ENCODE measurements at regions not wholly inside any gene's neighbourhood (a gene's known extent, or its start where the extent isn't known, plus 50 kb on each side); places are given as distances from the start of the nearest gene placed in this dataset.

DNA sequence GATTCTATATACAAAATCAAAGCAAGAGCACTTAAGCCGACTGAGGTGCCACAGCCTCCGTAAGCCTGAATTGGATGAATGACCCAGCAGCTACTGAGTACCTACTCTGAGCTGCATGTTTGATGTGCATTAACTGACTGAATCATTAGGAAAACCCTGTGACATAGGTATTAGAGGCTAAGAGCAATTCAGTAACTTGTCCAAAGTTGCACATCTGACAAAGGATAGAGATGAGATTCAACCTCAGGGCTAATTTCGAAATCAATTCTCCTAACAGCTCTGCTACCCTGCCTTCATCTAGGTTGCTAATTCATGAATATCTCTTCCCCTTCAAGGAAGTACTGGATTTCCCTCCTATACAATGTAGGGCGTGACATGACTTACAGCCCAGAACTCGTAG is 89.1 kb upstream of the GLIS3 start:
- DNase-seq, result no peak
- TF ChIP-seq POLR2AphosphoS5 (IDR thresholded peaks at IDR 0.05) (no peak), EP300 (IDR thresholded peaks at IDR 0.05) (no peak), POLR2A (IDR thresholded peaks at IDR 0.05) (no peak)
- TF ChIP-seq, protein P1, sequence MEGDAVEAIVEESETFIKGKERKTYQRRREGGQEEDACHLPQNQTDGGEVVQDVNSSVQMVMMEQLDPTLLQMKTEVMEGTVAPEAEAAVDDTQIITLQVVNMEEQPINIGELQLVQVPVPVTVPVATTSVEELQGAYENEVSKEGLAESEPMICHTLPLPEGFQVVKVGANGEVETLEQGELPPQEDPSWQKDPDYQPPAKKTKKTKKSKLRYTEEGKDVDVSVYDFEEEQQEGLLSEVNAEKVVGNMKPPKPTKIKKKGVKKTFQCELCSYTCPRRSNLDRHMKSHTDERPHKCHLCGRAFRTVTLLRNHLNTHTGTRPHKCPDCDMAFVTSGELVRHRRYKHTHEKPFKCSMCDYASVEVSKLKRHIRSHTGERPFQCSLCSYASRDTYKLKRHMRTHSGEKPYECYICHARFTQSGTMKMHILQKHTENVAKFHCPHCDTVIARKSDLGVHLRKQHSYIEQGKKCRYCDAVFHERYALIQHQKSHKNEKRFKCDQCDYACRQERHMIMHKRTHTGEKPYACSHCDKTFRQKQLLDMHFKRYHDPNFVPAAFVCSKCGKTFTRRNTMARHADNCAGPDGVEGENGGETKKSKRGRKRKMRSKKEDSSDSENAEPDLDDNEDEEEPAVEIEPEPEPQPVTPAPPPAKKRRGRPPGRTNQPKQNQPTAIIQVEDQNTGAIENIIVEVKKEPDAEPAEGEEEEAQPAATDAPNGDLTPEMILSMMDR (IDR thresholded peaks at IDR 0.05), result no peak
- no peaks in the 10 kb centered on the region for H3K4me1 ChIP-seq
- H3K36me3 ChIP-seq, result no peaks in the 10 kb centered on the region
- no peak for ATAC-seq (ENCODE audit: low FRiP score in 2 of 2)
- no peak overlapping the region for H3K4me3 ChIP-seq
- H3K27ac ChIP-seq, result no peak overlapping the region
- H3K27me3 ChIP-seq, result no peaks in the 10 kb centered on the region
- 75 to 81% methylated on average over 5 of the region's 5 CpGs for WGBS, 2 donors
- no peaks in the 10 kb centered on the region for H3K9me3 ChIP-seq

DNA sequence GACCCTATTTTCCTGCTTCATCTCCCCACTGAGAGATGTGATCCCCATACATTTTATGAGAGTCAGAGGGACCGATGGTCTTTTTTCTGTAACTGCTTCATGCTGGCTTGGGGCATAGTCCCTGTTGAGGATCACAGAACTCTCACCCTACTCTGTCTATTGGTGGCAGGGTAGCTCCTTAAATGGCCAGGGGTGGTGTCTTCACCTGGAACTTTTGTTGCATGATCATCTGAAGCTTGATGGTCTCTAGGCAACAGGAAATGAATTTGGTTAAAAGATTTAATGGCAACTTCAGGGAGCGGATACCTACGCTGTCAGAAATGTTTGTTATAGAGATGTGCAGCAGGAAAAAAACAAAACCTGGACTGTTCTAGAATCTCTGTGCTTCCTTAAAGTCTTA is 87.0 kb upstream of the GLIS3 start:
- H3K36me3 ChIP-seq, result no peaks in the 10 kb centered on the region
- H3K9me3 ChIP-seq, result no peaks in the 10 kb centered on the region
- no peaks in the 10 kb centered on the region for H3K27me3 ChIP-seq
- TF ChIP-seq EP300 (IDR thresholded peaks at IDR 0.05) (no peak), POLR2AphosphoS5 (IDR thresholded peaks at IDR 0.05) (no peak), POLR2A (IDR thresholded peaks at IDR 0.05) (no peak)
- TF ChIP-seq, protein P1 (IDR thresholded peaks at IDR 0.05), result no peak
- H3K4me1 ChIP-seq, result no peaks in the 10 kb centered on the region
- no peak overlapping the region for H3K27ac ChIP-seq
- DNase-seq (no peak), ATAC-seq (ENCODE audit: low FRiP score in 2 of 2) (no peak)
- 86 to 95% methylated on average over 3 of the region's 3 CpGs for WGBS, 2 donors
- H3K4me3 ChIP-seq, result no peak overlapping the region

DNA sequence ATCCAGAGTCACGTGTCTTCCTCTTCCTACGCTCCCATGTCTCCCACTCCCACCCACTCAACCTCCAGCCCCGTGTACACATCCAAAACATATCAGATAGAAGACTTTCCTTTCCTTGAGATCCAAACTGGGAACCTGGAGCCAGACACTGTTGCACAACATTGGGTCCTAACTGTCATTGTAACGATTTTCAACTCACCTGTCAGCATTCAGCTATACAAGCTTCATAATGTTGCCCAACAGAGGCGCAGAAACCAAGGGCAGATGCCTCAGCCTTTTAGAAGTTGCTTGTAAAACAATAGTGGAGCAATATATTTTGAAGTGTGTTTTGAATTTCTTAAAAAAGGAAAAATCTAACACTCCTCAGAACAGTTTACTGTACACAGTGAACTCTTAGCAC is 84.9 kb upstream of the GLIS3 start:
- DNase-seq (no peak), ATAC-seq (ENCODE audit: low FRiP score in 2 of 2) (no peak)
- Histone ChIP-seq H3K27me3 (no peaks in the 10 kb centered on the region), H3K27ac (no peak overlapping the region), H3K4me3 (no peak overlapping the region), H3K4me1 (no peaks in the 10 kb centered on the region), H3K36me3 (no peaks in the 10 kb centered on the region), H3K9me3 (no peaks in the 10 kb centered on the region)
- no peak for TF ChIP-seq POLR2A (IDR thresholded peaks at IDR 0.05)
- 62 to 64% methylated on average over 5 of the region's 5 CpGs for WGBS, 2 donors

DNA sequence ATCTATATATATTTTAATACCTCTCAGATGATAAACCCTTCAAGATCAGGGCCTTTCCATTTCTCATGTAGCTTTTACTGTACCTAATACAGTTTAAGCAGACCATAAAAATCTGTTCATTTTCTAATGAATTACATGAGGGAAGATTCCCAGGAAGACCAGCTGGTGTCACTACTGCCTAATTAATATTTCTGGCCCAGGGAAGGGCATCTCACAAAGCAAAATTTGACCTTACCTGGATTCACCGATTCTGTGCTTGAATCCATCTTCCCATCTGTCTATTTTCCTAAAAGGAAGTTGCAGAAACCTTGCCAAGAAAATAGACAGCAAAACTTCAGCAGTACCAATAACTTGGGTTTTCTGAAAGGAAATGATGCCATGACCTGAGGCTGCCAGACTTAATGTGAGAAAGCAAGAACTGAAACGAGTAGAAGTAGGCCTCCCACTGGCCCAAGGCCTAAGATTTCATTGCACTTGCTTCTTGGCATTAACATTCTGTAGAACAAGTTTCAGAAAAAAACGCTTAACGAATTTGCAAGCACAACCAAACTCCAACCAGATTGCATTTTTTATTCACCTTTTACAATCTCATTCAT is 83.0 kb upstream of the GLIS3 start:
- DNase-seq (no peak), ATAC-seq (ENCODE audit: low FRiP score in 2 of 2) (peak in 1 of 2 donors; percentile 45)
- no peaks in the 10 kb centered on the region for H3K27me3 ChIP-seq
- no peak overlapping the region for H3K4me3 ChIP-seq
- no peaks in the 10 kb centered on the region for H3K36me3 ChIP-seq
- WGBS, 2 donors, result 54 to 60% methylated on average over 4 of the region's 4 CpGs
- H3K27ac ChIP-seq, result no peak overlapping the region
- H3K9me3 ChIP-seq, result no peaks in the 10 kb centered on the region
- no peaks in the 10 kb centered on the region for H3K4me1 ChIP-seq
- TF ChIP-seq POLR2AphosphoS5 (IDR thresholded peaks at IDR 0.05), result no peak
- TF ChIP-seq, protein P1 (IDR thresholded peaks at IDR 0.05), result peak; percentile 34 to 66 (median 46)

DNA sequence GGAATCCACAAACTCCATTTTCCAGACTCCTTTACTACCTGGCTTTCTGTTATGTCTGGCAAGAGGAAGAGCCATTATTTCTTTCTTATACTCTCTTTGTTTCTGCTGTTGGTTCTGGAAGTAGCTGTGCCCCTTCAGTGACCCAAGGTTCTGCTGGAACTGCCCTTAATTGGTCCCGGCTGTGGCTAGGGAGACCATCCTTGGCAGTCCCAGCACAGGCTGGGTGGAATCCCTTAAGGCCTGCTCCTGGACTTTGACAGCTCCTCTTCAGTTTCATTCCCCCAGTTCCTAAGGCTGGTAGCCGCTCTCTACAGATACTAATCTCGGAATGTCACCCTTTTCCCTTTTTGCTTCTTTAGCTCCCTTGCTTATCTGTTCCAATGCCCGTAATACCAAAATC is 81.9 kb upstream of the GLIS3 start:
- no peaks in the 10 kb centered on the region for H3K4me1 ChIP-seq
- no peaks in the 10 kb centered on the region for H3K27me3 ChIP-seq
- no peaks in the 10 kb centered on the region for H3K36me3 ChIP-seq
- no peak overlapping the region for H3K4me3 ChIP-seq
- H3K27ac ChIP-seq, result no peak overlapping the region
- 87 to 93% methylated on average over 4 of the region's 4 CpGs for WGBS, 2 donors
- H3K9me3 ChIP-seq, result no peaks in the 10 kb centered on the region
- TF ChIP-seq, protein P1 (IDR thresholded peaks at IDR 0.05), result no peak
- TF ChIP-seq POLR2A (IDR thresholded peaks at IDR 0.05), result no peak
- TF ChIP-seq EP300 (IDR thresholded peaks at IDR 0.05), result no peak
- TF ChIP-seq POLR2AphosphoS5 (IDR thresholded peaks at IDR 0.05), result no peak
- ATAC-seq (ENCODE audit: low FRiP score in 2 of 2) (no peak), DNase-seq (no peak)
